Mononuclear cell (primary cell): ENCODE measurements at regions not wholly inside any gene's neighbourhood (a gene's known extent, or its start where the extent isn't known, plus 50 kb on each side); places are given as distances from the start of the nearest gene placed in this dataset.
"Not testable (repeated sequence)": the region's sequence is repeated elsewhere in the genome, so short reads cannot be mapped to it uniquely, and the experiment has no call there.

Experiments used
- H3K27me3 ChIP-seq: 2 replicates; pipeline ENCODE4 v1.6.0; 2011; ENCODE audit warnings: low read length, control low read depth; ENCODE audit not compliant: insufficient read depth
- H3K4me1 ChIP-seq: 2 replicates; pipeline ENCODE4 v1.5.1; 2011; ENCODE audit warnings: mild to moderate bottlenecking, low read length, control low read depth; ENCODE audit not compliant: insufficient read depth
- H3K4me3 ChIP-seq: 2 replicates; pipeline ENCODE4 v1.5.1; 2011; ENCODE audit warnings: mild to moderate bottlenecking, low read length, moderate library complexity
- H3K9me3 ChIP-seq: 2 replicates; pipeline ENCODE4 v1.5.1; 2011; ENCODE audit warnings: low read depth, mild to moderate bottlenecking, control low read depth, low read length

DNA sequence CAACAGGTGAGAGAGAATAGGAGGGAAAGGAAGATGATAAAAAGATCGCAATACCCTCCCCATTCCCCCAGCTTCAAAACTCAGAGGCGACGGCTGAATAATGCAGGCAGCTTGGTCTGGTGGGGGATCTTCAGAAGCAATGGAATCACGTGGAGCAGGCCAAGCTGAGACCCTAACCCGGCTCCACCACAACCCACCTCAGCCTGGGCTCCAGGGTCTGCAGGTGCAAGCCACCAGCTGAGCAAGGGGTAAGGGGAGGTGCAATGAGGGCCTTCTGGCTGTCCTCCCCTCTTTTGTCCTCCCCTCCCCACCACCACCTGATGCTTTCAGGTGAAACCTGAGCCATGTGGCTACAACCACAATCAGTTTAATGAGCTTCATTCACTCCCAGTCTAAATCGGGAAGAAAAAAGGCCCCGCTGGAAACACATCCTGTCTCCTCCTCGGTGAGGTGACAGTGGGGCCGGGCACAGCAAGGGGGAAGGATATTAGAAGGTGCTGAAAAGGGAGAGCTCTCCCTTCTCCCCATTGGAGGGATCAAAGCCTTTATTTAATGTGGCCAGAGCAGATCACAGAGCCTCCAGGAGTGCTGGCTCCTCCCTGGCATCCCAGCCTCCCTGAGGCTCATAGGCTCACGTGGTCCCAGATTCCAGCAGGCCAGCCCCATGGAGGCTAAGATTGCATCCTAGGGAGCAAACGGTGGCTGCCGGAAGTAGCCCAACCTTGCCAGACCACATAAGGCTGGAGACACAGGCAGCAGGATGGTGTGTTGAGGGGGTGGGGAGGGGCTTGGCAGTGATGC, 261.0 kb downstream of the SOX9 start:
- H3K4me3 ChIP-seq = no peak overlapping the region
- no peaks in the 10 kb centered on the region for H3K4me1 ChIP-seq
- no peaks in the 10 kb centered on the region for H3K27me3 ChIP-seq
- no peaks in the 10 kb centered on the region for H3K9me3 ChIP-seq

DNA sequence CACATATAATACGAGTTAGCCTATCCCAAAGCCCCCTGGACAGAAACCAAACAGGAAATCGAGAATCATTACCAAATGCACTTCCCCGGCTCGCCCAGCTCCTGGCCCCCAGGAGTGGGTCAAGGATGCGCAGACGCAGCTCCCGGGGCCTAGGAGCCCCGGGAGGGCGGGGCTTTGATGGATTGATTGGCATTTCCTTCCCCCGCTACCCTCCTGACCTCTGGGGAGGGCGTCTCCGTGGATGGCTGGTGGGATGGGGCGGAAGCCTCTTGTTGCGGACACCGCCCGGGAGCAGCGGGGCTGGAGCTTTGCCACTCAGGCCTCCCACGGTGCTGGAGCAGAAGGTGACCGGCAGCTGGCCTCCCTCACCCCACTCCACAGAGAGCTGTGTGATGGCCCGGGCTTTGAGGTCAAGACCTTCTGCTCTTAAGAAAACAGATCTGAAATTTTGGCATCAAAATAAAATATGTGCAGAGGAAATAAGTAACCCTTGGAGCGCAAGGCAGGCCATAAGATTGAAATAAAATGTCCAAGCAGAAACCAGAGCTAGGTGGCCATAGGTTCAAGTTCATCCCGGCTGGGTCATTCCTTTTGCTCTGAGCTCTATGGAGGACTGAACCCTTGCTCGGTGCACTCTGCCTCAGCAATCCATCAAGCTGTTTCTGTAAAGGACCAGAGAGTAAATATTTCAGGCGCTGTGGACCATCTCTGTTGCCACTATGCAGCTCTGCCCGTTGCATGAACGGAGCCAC, 262.3 kb downstream of the SOX9 start:
- H3K4me1 ChIP-seq = no peaks in the 10 kb centered on the region
- H3K9me3 ChIP-seq = no peaks in the 10 kb centered on the region
- no peak overlapping the region for H3K4me3 ChIP-seq
- H3K27me3 ChIP-seq = no peaks in the 10 kb centered on the region

DNA sequence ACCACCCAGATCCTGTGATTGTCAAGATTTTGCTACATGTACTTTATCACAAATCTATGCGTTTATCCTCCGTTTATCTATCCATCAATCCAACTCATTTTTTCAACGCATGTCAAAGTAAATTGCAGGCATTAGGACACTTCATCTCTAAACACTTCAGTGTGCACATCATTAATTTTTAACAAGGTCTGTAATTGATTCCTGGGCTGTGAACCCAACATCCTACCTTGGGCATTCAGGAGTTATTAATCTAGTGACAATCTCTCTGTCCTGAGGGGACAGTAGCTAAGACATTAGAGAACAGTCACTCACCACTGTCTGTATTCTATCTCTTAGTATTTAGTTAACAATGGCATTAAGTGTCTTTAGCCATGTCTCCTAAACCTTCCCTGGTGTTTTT, 264.7 kb downstream of the SOX9 start:
- Histone ChIP-seq H3K4me1 (no peaks in the 10 kb centered on the region), H3K4me3 (no peak overlapping the region), H3K9me3 (no peaks in the 10 kb centered on the region), H3K27me3 (no peaks in the 10 kb centered on the region)

DNA sequence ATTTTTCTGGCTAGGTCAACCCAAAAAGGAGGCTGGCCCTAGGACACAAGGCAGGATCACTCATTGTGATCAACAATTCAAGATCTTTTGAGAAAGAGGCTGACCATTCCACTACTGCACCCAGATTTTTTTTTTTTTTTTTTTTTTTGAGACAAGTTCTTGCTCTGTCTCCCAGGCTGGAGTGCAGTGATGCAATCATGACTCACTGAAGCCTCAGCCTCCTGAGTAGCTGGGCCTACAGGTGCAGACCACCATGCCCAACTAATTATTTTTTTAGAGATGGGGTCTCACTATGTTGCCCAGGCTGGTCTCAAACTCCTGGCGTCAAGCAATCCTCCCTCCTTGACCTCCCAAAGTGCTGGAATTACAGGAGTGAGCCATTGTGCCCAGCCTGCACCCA, 265.4 kb downstream of the SOX9 start:
- H3K4me1 ChIP-seq, H3K9me3 ChIP-seq, H3K27me3 ChIP-seq, H3K4me3 ChIP-seq: not testable (repeated sequence)

DNA sequence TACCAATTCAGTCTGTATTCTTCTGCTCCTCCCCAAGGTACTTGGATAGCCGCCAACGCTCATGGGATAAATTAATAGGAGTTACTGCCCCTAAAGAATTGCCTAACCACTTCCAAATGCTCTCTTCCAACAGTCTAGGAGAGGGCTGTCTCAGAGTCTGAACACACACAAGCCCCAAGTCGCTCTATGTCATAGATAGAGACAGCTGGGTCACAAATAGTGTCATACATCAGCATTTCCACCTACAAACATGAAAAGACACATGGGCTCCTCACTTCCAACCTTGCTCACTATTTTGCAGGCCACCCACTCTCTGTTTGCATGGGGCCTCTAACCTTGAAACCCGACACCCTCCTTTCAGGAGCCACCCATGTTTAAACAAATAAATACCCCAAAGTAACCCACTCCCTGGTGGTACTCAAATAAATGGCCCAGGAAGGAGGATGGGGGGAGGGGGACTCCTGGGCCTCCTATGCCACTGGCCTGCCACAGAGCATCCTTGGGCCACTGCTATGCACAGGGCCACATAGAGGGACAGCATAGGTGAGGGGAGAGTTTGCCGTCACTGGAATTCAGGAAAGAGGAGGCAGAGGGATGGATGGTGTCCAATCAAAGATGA, 265.9 kb downstream of the SOX9 start:
- no peaks in the 10 kb centered on the region for H3K4me1 ChIP-seq
- no peaks in the 10 kb centered on the region for H3K9me3 ChIP-seq
- H3K27me3 ChIP-seq = no peaks in the 10 kb centered on the region
- no peak overlapping the region for H3K4me3 ChIP-seq

DNA sequence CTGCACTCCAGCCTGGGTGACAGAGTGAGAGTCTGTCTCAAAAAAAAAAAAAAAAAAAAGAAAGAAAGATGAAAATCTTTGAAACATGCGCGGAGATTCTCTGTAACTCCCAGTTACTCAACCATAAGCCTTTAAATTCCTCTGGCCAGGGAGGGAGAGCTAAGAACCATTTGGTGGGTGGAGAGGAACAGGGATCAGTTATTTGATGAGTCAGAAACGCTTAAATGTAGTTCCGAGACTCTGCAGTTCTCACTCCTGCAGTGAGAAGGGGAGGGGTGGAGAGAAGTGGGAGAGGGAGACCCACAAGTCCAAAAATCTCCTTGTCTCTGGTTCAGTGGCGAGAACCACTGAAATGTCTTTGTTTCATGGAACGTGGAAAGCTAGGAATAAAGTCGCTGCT, 266.7 kb downstream of the SOX9 start:
- H3K4me3 ChIP-seq = no peak overlapping the region
- no peaks in the 10 kb centered on the region for H3K27me3 ChIP-seq
- no peaks in the 10 kb centered on the region for H3K4me1 ChIP-seq
- H3K9me3 ChIP-seq = no peaks in the 10 kb centered on the region

DNA sequence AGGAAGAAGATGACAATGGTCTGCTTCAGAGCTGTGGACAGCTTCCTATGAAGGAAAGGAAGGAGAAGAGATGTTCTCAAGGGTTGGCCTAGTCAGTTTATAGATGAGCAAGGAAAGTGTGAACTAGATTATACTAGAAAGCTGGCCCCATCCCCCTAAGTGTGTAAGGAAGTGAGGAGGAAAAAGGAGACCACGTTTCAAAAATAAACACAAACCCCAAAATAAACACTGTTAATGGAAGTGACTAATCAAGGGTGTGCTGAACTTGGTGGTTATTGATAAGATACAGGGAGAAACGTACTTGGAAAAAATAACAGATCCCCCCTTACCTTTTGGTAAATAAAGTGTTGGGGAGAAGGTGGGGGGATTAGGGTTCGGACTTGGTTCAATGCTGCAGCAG, 267.1 kb downstream of the SOX9 start:
- H3K9me3 ChIP-seq = no peaks in the 10 kb centered on the region
- H3K4me3 ChIP-seq = no peak overlapping the region
- no peaks in the 10 kb centered on the region for H3K27me3 ChIP-seq
- H3K4me1 ChIP-seq = no peaks in the 10 kb centered on the region

DNA sequence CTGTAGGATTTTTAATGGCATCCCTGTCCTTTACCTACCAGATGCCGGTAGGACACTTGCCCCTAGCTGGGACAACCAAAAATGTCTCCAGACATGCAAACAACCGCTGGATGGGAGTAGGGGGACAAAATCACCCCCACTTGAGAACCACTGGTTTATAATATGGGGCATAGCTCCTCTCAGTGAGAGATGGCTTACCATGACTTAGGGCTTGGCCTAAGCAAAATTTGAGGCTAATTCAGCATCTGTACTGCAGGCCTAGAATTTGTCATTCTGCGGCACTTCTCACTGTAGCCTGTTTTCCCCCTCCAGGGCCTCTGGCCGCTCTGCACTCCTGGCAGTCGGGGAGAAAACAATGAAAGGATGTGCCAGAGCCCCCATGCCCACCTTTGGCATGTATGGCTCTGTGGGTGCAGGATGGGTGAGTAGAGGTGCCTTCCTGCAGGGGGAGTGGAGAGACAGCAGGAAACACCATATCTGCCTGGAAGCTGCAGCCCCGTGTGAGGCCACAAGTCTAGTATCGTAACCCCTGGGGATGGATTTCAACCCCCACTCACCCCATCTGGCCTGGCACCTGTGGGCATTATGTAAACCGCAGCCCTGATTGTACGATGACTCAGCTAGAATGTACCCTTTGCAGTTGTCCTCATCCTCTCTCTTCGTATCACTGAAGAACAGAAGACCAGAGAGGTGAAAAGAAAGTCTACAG, 268.1 kb downstream of the SOX9 start:
- Histone ChIP-seq H3K9me3 (no peaks in the 10 kb centered on the region), H3K4me1 (no peaks in the 10 kb centered on the region), H3K27me3 (no peaks in the 10 kb centered on the region), H3K4me3 (no peak overlapping the region)

DNA sequence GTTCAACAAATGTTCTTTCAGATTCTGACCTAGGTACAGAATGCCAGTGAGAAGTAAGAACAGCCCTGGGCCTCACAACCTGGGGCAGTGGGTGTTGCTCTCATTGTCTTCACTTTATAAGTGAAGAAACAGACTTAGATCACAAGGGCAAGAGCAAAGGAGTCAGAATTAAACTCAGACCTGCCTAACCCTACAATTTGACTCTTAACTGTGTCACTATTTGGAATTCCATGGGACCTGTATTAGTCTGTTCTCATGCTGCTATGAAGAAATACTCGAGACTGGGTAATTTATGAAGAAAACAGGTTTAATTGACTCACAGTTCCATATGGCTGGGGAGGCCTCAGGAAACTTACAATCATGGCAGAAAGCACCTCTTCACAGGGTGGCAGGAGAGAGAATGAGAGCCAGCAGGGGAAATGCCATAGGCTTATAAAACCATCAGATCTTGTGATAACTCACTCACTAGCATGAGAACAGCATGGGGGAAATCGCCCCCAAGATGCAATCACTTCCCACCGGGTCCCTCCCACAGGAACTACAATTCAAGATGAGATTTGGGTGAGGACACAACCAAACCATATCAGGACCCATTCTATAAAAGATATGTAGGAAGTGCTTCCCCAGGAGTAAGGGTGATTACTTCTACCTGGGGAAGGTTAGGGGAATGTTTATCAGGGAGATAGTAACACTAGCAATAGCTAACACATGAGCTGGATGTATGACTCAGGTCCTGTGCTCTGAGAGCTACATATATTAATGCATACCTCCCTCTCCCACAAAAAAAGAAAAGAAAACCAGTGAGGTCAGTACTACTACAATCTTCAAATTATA, 270.1 kb downstream of the SOX9 start:
- no peaks in the 10 kb centered on the region for H3K4me1 ChIP-seq
- no peaks in the 10 kb centered on the region for H3K9me3 ChIP-seq
- no peaks in the 10 kb centered on the region for H3K27me3 ChIP-seq
- H3K4me3 ChIP-seq = no peak overlapping the region

DNA sequence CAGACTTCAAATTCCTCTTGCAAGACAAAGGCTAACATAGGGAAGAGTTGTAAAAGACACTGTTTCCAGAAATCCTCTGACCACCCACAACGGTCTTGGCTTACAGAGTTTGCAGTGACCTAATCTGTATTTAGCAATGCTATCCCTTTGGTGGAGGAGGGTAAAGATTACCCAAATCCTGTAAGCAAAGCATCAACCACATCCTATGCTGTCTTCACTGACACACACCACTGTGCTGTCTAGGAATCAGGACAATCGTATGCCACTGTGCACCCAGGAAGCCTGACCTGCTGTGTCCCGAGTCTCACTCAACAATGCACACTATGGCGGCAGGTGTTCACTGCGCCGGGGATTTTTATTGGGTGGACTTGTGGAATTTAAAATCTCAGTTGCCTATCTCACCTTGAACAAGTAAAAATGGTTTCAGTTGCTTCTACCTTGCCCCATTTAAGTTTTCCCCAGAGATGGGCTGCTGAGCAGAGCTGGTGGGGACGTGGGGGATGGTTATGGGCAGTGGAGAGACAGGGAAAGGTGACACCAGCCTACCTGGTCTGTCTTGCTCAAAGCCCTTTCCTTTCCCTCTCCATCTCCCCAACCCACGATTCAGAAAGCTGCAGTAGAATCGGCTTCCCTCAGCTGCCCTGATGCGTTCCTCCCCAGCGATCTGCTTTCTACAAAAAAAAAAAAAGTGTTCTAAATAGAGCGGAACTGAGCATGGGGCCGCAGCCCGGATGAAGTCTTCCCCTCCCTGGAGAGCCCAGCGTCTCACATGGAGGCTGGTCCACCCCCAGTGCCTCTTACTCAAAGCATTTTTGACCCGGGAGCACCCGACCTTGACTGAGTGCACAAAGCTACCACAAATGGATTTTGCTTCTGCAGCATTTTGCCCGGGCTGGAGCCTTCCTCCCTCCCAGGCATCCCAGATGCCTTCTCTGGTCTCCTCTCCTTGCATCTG, 271.5 kb downstream of the SOX9 start:
- Histone ChIP-seq H3K4me3 (no peak overlapping the region), H3K27me3 (no peaks in the 10 kb centered on the region), H3K9me3 (no peaks in the 10 kb centered on the region), H3K4me1 (no peaks in the 10 kb centered on the region)

DNA sequence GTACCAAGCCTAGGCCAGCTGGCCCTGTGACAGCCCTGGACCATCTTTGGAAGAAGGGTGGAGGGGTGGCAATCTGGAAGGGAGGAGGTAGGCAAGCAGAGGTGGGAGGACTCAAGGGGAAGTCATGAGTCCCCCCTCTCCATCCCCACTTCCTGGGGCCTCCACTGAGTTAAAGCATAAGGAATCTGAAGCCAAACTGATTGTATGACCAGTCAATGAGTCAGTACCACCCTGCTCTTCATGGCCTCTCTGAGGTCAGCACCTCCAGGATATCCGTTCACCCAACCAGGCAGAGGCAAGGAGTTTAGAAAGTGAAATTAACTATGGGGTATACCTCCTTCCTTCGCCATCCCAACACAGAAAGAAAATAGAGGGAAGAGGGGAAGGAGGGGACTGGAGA, 272.7 kb downstream of the SOX9 start:
- Histone ChIP-seq H3K9me3 (no peaks in the 10 kb centered on the region), H3K4me1 (no peaks in the 10 kb centered on the region), H3K27me3 (no peaks in the 10 kb centered on the region), H3K4me3 (no peak overlapping the region)

DNA sequence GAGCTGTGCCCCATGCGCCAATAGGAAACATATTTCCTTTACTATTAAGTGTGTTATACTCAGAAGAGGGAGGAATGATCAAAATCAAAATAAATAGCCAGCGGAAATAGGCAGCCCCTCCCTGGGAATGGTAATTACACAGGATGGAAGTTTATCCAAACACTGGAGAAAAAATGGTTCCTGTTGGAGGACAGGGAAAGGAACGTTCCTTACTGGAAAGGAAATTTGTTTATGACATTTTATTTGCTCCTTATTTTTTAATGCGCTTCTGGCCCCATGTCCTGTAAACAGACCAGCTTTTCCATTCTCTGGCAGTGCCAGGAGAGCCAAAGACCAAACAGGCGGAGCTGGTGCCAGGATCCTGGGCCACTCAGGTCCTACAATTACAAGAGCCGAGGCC, 273.7 kb downstream of the SOX9 start:
- Histone ChIP-seq H3K4me3 (no peak overlapping the region), H3K27me3 (no peaks in the 10 kb centered on the region), H3K4me1 (no peaks in the 10 kb centered on the region), H3K9me3 (no peaks in the 10 kb centered on the region)

DNA sequence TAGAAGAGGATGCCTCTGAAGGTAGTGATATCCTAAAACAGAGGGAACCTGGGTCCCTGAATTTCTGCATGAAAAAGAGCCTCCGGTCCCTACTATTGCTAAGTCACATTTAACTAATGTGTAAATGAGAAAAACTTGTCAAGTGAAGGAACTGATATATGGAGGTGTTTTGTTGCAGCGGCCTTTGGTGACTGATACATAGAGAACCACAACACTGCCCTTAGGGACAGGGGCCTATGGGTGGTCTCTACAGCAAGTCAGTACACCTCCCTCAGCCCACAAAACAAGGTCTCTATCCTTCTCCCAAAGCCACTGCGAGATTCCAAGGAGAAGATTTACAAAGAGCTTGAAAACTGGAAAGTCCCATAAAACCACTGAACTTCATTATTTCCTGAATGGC, 275.3 kb downstream of the SOX9 start:
- H3K9me3 ChIP-seq = no peaks in the 10 kb centered on the region
- H3K4me3 ChIP-seq = no peak overlapping the region
- H3K4me1 ChIP-seq = no peaks in the 10 kb centered on the region
- H3K27me3 ChIP-seq = no peaks in the 10 kb centered on the region
